ENCODE measurements at regions not wholly inside any gene's neighbourhood (a gene's known extent, or its start where the extent isn't known, plus 50 kb on each side); places are given as distances from the start of the nearest gene placed in this dataset.
"Not testable (repeated sequence)": the region's sequence is repeated elsewhere in the genome, so short reads cannot be mapped to it uniquely, and the experiment has no call there.

DNA sequence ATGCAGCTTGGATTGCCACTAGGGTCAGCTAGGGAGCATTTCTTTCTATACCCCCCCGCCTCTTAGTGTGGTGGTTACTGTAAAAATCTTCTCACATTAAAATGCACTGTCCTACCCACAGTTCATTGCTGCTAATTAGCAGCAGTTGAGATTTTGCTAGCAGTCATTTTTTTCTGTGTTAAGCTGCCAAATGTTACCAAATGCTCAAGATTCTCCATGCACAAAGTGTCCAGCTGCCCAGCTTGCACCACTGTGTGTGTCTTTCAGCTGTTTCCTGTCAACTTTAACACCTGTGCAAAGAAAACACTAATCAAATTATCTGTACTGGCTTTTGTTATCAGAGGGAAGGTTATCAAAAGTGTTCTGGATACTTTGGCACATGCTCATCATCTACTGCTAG lies 679.3 kb downstream of the NR4A2 start:
- no peak for DNase-seq

- no peak for DNase-seq
These were observed 680.7 kb downstream of the NR4A2 start for GRCh38 chr2:155651851-155652250.

DNA sequence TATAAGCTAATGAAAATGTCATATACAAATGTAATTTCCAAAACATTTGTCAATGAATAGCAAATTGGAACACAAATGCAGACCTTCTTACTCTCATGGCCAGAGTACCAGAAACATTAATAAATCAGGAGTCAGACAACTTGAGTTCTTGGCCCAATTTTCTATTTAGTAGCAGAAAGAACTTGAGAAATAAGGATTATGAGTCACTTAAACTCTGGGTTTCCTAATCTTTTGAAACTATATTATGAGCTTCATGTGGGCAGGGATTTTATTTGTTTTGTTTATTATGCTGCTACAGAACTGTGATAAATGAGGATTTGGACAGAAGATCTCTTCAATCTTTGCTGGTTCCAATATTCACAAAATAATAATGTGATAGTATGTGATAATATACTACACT lies 686.7 kb downstream of the NR4A2 start:
- DNase-seq: no peak

GRCh38 chr2:155643056-155643775 lies 689.3 kb downstream of the NR4A2 start:
- DNase-seq: no peak

DNA sequence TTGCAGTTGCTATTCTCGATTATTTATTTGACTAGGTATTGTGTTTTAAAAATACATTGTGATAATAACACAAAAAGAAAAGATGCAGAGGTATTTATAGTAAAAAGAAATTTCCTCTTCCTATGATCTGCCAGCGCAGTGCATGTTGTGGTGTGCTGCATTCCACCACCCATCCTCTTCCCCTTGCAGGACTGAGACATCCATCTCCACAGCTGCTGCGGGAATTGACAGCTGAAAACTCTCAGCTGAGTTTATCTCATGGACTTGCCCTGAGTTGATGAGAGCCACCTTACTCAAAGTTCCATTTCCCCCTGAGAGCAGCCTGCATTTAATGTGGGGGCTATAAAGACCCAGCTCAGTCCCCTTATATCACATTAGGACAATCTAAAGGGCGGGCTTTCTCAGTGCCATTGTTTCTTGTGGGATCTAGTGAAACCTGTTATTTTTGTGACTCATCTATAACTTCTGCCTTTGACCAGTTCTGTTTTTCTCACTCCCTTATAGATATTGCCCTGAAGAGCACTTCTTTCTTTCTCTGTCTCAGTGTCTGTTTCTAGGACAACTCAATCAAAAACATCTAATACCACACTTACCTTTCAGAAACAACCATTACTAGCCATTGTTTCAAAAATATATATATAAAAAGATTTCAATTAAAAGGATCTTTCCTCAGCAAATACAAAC lies 698.5 kb downstream of the NR4A2 start:
- no peak for DNase-seq

GRCh38 chr2:155633060-155633839 lies 699.3 kb downstream of the NR4A2 start:
- DNase-seq: no peak

GRCh38 chr2:155630760-155631159 lies 701.8 kb downstream of the NR4A2 start:
- DNase-seq: no peak

DNA sequence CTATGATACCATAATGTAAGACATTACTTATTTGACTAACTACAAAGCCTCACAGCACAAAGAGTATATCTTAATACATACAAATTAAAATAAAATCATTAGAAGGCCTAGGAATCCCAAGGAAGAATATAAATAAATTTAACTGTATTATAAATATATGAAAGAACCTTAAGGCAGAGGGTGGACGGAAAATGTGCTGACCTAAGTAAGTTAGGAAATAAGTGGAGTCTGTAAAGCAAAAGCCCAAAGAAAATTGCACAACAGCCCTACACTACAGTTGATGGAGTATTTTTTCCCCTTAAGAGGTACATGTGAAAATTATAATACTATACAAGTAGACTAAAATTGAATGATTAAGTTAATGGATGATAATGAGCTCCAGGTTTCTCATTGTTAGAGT lies 710.1 kb downstream of the NR4A2 start:
- no peak for DNase-seq

- no peak for DNase-seq
These were observed 731.4 kb downstream of the NR4A2 start for GRCh38 chr2:155600914-155601760.

- no peak for DNase-seq
These were observed 732.2 kb downstream of the NR4A2 start for GRCh38 chr2:155600296-155600695.

DNA sequence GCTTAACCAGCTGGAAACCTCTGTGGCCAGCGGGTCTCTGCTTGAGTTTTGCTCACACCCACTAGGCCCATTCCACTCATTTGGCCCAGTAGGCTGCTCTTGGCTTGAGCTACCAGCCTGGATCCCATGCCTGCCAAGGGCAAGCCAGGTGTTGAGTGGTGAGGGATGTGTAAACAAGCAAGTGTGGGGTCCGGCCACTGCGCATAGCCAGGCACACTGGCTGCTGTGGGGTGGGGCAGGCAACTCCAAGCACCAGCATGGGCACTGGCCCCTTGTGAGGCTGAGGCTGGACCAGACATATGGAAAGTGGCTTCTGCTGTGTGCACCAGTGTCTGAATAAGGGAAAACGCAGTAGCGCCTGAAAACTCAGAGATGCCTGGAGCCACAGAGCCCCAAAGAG lies 732.7 kb downstream of the NR4A2 start:
- DNase-seq: no peak

GRCh38 chr2:155583674-155584195 lies 748.8 kb downstream of the NR4A2 start:
- no peak for DNase-seq

- no peak for DNase-seq
These were observed 757.6 kb downstream of the NR4A2 start for GRCh38 chr2:155574941-155575340.

GRCh38 chr2:155547571-155547970 lies 785.0 kb downstream of the NR4A2 start:
- DNase-seq: no peak

DNA sequence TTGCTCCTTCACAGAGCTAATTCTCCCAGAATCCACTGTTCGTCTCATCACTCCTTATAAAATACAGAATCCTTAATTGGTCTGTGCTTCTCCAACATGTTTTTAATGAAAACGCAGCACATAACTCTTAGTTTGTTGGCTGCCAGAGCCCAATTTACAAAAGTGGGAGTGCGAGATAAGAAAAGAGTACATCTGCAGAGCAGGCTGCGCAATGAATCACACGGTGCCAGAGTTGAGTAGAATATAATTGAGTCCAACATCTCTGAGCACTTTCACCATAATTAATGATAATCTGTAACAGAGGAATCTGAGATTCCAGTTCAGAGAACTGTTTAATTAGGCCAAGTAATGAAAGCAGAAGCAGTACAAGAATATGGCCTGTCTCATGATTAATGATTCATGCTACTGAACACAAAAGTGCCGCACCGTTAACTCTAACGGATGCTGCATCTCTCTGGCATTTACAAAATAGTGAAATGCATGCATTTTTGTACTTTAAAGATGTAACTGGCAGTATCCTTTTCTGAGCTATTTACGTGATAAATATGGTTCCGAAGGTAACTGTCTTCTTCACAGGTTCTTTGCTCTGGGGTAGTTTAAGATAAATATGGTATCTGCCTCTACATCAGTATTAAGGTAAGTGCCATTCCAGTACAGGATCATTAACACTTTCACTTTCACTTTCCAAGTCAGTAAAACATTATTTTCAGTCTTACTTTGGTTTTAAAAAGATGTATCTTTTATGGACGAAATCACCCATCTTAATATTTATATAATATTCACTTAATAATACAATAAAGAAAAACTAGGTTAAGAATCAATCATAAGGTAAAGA lies 785.6 kb downstream of the NR4A2 start:
- no peak for DNase-seq

DNA sequence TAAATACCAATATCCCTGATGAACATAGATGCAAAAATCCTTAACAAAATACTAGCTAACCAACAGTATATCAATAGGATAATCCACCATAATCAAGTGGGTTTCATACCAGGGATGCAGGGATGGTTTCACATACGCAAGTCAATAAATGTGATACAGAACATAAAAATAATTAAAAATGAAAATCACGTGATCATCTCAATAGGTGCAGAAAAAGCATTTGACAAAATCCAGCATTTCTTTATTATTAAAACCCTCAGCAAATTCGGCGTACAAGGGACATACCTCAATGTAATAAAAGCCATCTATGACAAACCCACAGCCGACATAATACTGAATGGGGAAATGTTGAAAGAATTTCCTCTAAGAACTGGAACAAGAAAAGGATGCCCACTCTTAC lies 793.5 kb downstream of the NR4A2 start:
- not testable (repeated sequence) for DNase-seq

DNA sequence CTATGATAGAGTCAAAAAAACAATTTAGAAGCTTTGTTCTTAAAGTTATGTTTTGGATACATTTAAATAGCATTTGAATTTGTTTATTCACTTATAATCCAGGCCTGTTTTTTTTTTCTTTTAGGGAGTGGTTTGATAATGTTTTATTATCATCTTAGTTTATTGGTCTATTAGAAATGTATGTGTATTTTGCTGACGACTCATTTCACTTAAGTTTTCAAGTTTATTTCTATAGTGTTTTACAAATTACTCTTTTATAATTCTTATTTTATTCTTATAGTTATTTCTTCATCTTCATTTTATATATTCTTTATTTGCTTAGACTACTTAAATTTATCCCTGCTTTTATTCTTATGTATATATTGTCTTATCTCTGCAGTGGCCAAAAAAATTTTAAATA lies 804.5 kb downstream of the NR4A2 start:
- no peak for DNase-seq

DNA sequence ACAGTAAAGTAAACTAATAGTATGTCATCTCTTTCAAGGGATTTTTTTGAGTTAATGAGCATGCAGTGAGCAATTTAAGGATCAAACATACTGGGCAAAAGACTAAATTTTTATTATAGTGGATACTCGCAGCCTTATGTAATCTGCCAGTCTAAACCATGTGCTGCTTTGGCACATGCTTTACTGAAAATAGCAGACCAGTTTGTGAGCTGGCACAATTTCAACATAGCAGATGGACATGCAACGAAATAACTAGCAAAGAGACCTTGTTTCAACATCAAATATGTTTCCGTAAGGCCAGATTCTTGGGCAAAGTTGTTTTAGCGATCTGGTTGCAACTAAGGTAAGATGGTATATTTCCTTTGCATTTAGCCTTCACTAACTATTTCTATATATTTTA lies 807.3 kb downstream of the NR4A2 start:
- DNase-seq: no peak

DNA sequence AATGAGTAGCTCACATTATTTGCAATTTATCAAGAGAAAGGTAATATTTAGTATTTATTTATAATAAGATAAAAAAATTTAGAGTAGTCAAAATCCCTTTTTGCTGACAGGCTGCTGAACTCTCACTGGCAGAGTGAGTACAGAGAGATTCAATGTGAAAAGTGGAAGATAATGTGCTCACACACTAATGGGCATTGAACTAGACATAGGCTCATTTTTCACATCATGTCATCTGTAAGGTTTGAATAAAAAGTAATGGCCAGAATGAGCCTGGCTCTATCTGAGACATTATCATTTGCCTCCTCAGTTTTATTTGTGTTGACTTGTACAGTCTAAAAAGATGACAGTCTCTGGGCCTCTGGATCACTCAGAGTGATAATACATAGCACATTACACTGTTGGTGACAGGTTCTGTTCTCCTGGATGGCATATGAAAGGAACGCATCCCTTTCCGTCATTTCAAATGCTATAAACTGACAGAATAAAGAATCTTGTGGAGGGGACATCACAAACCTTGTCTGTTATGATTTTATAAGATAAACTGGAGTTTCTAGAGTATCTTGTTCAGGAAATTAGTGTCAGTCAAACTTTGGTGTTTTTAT lies 812.9 kb downstream of the NR4A2 start:
- DNase-seq: no peak

DNA sequence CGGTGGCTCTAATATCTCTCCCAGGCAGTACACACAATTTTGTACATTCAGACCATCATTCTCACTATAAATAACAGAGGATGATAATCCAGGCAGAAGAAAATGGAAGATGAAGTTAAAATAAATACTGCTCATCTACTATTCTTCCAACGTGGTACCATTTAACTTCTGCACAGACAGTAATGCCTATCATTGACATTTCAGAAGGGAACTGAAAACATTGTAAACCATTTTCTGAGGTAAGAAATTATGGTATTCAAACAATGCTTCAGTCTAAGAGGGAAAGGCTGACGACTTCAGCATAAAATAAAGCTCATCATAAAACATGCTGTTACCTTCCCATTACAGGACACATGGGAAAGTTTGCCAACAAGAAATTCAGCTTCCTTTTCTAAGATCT lies 814.4 kb downstream of the NR4A2 start:
- DNase-seq: no peak

GRCh38 chr2:155517362-155517761 lies 815.2 kb downstream of the NR4A2 start:
- DNase-seq: no peak

Measured in activated naive CD4-positive, alpha-beta T cell treated with anti-CD3 and anti-CD28 coated beads, Interleukin-2, amount 50 U/mL, for 16 hours (primary cell).